GM18499 (cell line): ENCODE measurements at regions not wholly inside any gene's neighbourhood (a gene's known extent, or its start where the extent isn't known, plus 50 kb on each side); places are given as distances from the start of the nearest gene placed in this dataset.

Experiments used
- ATAC-seq: cut with Tn5 transposase; IDR thresholded peaks from one replicate; pipeline ENCODE4 v1.9.1; 2021; ENCODE audit warnings: moderate number of reproducible peaks; ENCODE audit not compliant: insufficient read depth, unreplicated experiment

DNA sequence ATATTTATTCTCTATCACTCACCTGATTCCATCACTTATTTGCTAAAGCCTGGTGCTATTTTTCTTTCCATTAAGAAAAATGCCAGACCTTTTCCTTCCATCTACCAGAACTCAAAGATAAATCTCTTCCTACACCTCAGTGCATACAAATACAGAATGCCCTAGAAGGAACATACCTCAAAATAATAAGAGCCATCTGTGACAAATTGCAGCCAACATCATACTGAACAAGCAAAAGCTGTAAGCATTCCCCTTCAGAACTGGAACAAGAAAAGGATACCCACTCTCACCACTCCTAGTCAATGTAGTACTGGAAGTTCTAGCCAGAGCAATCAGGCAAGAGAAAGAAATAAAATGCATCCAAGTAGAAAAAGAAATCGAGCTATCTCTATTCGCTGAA, 315.9 kb upstream of the UBE2E3 start:
- ATAC-seq, result no peak

DNA sequence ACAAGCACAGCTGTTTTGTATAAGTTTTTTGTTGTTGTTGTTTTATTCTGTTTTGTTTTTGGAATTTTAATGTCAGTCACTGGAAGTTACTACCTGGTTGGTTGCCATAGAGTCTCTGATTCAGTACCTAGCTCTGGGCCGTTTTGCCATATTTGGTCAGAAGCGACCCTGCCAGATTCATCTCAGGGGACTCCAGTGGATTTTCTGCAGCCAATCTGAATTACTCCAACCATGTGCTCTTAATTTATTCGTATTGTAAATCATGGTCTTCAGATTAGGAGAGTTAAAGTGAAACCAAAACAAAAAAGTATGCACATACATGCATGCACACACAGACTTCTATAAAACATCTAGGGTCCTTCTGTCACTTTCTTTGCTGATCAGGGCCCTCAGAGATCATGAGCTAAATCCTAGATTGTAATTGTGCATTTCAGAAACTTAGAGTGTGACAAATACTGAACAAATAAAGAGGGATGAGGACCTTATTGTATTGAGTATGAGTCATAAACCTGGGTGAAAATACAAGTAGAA, 317.4 kb upstream of the UBE2E3 start:
- no peak for ATAC-seq

- no peak for ATAC-seq
Measured at GRCh38 chr2:180662521-180662920, 317.9 kb upstream of the UBE2E3 start.

- ATAC-seq, result no peak
Measured at GRCh38 chr2:180661686-180662030, 318.7 kb upstream of the UBE2E3 start.

DNA sequence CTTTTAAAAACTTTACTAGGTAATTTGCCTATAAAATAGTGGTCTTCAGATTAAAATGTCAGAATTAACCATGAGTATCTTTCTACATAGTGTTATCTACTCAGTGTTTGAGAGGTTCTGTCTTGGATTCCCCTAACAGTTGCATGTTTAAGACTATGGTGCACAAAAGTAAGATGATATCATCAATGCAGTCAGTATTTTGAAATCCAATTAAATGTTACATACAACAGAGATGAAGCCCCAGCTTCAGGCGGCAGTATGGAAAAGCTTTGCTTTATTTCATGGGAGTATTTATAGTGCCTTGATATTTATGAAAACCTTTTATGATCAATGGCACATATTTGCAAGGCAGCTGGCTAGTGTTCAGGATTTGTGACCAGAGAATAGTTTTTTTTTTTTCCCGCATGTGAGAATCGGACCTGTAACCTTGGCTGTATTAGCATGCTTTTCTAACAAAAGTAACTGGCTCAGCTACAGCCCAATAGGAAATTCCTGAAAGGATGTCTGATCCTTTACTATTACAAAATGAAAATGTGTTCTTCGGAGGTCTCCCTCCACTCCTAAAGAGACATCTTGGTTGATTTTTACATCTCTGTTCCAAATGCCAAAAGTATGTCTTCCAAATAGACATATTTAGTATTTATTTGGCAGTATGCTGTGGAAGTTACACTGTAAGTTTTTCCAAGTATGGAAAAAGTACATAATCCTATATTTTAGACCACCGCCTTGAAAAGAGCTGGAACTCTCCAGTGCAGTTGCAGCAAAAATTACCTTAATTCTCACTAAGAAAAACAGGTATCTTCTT, 319.3 kb upstream of the UBE2E3 start:
- ATAC-seq, result no peak

DNA sequence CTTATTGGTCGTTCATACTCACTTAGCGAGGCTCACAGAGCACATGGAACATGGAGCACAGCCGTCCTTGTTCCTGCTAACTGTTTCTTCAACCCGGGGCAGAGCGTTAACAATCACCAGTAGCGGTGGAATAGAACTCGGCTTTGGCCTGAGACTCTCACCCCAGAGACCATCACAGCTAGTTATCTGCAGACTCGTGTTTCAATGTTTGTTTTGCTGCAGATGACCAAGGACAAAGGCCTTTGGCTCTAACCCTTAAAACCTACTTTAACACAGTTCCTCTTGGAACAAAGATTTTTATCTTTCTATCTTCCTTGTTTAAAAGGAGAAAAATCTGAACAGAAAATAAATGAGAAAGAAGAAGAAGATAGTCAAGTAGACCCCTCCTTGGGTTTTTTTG, 320.2 kb upstream of the UBE2E3 start:
- no peak for ATAC-seq

DNA sequence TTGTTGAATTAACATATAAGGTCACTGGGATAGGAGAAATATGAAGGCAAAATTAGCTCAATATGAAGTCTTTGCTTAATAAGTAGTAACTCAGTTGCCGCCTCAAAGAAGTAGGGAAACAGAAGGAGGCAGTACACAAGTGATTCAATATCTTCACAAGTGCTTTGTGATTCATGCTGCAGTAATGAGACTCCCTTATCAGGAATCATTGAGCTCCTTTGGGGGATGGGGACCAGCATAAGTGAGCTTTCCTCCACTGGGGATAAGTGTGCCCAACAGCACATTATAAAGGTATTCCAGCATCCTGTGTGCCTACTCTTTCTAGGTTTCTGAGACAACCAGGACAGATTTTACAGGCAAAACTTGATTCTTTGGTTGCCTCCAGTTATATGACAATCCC, 323.4 kb upstream of the UBE2E3 start:
- no peak for ATAC-seq

GRCh38 chr2:180656455-180656847, 324.0 kb upstream of the UBE2E3 start:
- no peak for ATAC-seq

- ATAC-seq, result no peak
Measured at GRCh38 chr2:180655842-180656454, 324.5 kb upstream of the UBE2E3 start.

- no peak for ATAC-seq
Measured at GRCh38 chr2:180655393-180655792, 325.0 kb upstream of the UBE2E3 start.

DNA sequence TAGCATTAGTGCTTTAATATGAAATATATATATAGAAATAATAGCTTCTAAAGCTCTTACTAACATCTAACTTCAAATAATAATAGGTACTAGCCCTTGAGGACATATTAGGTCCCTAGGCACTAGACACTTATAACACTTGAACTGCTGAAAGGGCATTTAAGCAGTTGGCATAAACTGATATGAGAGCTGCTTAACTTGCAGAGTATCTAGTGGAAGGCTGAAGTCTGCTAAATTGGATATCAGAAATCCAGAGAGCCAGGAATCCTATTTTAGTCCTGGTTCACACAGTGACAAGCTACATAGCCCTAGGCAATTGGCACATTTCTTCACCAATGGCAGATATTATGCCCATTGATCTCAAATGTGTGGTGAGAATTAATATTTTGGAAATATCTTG, 326.9 kb upstream of the UBE2E3 start:
- ATAC-seq, result no peak

- ATAC-seq, result no peak
Measured at GRCh38 chr2:180652794-180653193, 327.6 kb upstream of the UBE2E3 start.

DNA sequence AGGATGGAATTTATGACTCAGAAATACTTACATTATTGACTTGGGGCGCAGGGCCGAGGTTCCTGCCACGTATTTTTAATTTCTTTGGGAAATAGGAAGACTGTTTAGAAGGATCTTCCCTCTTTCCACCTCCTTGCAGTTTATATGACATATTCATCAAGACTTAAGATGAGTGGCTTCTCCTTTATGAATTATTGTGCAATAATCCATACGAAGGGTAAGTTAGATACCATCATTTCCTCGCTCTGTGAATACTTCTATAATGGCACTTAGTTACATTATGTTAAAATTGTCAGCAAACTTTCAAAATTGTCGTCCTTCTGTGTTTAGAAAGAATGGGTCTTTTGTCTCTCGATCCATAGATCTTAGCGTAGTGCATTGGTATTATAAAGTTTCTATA, 328.8 kb upstream of the UBE2E3 start:
- no peak for ATAC-seq

DNA sequence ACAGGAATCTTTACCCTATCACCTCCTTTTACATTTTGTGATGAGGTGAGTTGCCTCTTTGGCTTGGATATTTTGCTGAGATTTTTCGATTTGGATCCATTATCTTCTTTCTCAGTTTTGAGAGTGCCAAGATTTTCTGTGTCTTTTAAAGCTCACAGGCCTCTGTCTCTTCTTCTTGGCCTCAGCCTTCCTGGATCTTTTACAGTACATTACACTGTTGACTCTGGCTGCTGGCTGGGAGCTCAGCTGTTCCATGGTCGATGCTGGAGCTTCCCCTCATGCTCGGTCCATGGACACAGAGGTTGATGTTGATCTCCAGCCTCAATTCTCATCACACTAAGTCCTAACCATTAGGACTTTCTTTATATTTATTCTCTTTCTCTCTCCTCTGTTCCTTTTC, 332.8 kb upstream of the UBE2E3 start:
- ATAC-seq, result no peak

DNA sequence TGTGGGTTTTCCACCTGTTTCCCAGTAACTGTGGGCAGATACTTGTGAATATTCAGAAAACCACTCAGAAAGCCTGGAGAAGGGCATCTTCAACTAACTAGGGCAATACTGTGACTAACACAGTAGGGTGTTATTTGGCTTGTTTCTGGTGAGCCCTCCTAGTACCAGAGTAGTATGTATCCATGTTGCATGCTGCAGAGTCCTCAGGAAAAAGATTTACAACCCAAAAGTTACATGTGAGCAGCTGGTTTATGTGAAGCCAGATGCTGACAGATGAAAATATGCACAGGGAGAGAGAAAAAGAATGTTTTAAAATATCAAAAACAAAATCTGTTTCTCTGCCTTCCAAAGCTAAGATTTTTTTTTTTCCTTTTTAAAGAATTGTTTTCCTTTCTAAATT, 333.2 kb upstream of the UBE2E3 start:
- no peak for ATAC-seq

DNA sequence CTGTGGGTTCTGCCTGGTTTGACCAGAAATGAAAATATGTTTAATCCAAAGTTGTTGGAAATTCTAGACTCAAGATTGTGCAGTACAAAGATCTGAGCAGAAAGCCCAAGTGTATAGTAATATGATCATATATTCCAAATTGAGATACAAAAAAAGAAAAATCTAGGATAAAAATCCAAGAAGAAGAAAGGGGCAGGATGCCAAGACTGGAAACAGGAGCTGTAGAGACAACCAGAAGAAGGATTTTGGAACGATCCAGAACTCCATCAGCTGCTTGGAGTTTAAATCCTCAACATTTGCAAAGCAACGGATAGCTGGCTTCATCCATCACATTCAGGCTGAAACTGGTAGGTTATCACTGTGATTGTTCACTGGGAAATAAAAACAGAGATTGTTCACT, 333.6 kb upstream of the UBE2E3 start:
- no peak for ATAC-seq

GRCh38 chr2:180644709-180645108, 335.7 kb upstream of the UBE2E3 start:
- no peak for ATAC-seq

DNA sequence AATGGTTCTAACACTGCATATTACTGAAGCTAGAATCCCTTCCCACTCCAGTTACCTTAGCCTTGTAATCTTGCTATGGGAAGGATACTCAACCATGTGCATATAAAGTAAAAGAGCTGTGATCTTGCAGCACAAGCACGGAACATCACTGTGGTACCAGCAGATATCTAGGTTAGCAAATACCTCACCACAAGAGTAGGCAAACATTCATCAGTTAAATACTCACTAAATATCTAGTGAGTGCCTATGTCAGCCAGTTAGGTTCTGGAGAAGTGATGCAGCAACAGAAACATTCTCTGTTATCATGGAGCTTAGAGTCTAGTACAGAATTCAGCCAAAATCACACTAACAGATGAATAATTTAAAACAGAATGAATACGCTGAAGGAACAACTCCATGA, 349.6 kb upstream of the UBE2E3 start:
- no peak for ATAC-seq

GRCh38 chr2:180625006-180625844, 355.2 kb upstream of the UBE2E3 start:
- ATAC-seq, result no peak

- ATAC-seq, result no peak
Measured at GRCh38 chr2:180621941-180622918, 358.2 kb upstream of the UBE2E3 start.
